Posterior cingulate gyrus (tissue), 11 donors: ENCODE measurements at regions not wholly inside any gene's neighbourhood (a gene's known extent, or its start where the extent isn't known, plus 50 kb on each side); places are given as distances from the start of the nearest gene placed in this dataset.
"Not testable (repeated sequence)": the region's sequence is repeated elsewhere in the genome, so short reads cannot be mapped to it uniquely, and the experiment has no call there.

Experiments used
- DNase-seq, 10 donors: peaks; one replicate each; pipeline versions ENCODE4 v3.0.0 to v3.0.0-alpha.2; 2020 to 2021; ENCODE audit warnings: mixed read lengths in 3 of 10
- intact Hi-C: fragments of 100-400 bp; cut with DNase I; formaldehyde crosslinking; loops from one replicate; pipeline ENCODE4 v1.15.1; 2023

GRCh38 chr14:40074169-40074568, 641.9 kb upstream of the FBXO33 start:
- DNase-seq, result no peak
- intact Hi-C loops, result no loop called here

GRCh38 chr14:40072175-40072574, 639.9 kb upstream of the FBXO33 start:
- intact Hi-C loops, result no loop called here
- DNase-seq, result no peak

- intact Hi-C loops, result no loop called here
- no peak for DNase-seq
Measured at GRCh38 chr14:40058901-40059897, 627.0 kb upstream of the FBXO33 start.

GRCh38 chr14:40053416-40053815, 621.2 kb upstream of the FBXO33 start:
- DNase-seq, result no peak
- intact Hi-C loops, result no loop called here

- intact Hi-C loops, result no loop called here
- peak in 5 of 10 donors; percentile 4 to 82 (median 26) for DNase-seq
Measured at GRCh38 chr14:40028991-40029390, 596.8 kb upstream of the FBXO33 start.

- intact Hi-C loops, result no loop called here
- DNase-seq, result no peak
Measured at GRCh38 chr14:40025101-40025500, 592.9 kb upstream of the FBXO33 start.

- intact Hi-C loops, result no loop called here
- no peak for DNase-seq
Measured at GRCh38 chr14:40010961-40011360, 578.7 kb upstream of the FBXO33 start.

GRCh38 chr14:40009771-40010170, 577.5 kb upstream of the FBXO33 start:
- intact Hi-C loops, result no loop called here
- peak in 1 of 10 donors; percentile 51 for DNase-seq

- DNase-seq, intact Hi-C loops: not testable (repeated sequence)
Measured at GRCh38 chr14:40008345-40008744, 576.1 kb upstream of the FBXO33 start.

GRCh38 chr14:40004871-40005500, 572.8 kb upstream of the FBXO33 start:
- intact Hi-C loops, result no loop called here
- no peak for DNase-seq

GRCh38 chr14:40003773-40004172, 571.5 kb upstream of the FBXO33 start:
- DNase-seq, result no peak
- intact Hi-C loops, result no loop called here

GRCh38 chr14:39998854-39999253, 566.6 kb upstream of the FBXO33 start:
- intact Hi-C loops, result no loop called here

GRCh38 chr14:39998114-39998513, 565.9 kb upstream of the FBXO33 start:
- intact Hi-C loops, result no loop called here
- no peak for DNase-seq

More at GRCh38 chr14:39998854-39999253, 566.6 kb upstream of the FBXO33 start:
- no peak for DNase-seq

GRCh38 chr14:39991041-39991440, 558.8 kb upstream of the FBXO33 start:
- intact Hi-C loops, result no loop called here

GRCh38 chr14:39988939-39989338, 556.7 kb upstream of the FBXO33 start:
- intact Hi-C loops, result no loop called here
- no peak for DNase-seq

More at GRCh38 chr14:39991041-39991440, 558.8 kb upstream of the FBXO33 start:
- no peak for DNase-seq

GRCh38 chr14:39984323-39984722, 552.1 kb upstream of the FBXO33 start:
- no peak for DNase-seq
- intact Hi-C loops, result no loop called here

GRCh38 chr14:39977198-39977597, 545.0 kb upstream of the FBXO33 start:
- intact Hi-C loops, result no loop called here
- DNase-seq, result no peak

- intact Hi-C loops, result no loop called here
- no peak for DNase-seq
Measured at GRCh38 chr14:39974036-39974435, 541.8 kb upstream of the FBXO33 start.

GRCh38 chr14:39972704-39973103, 540.5 kb upstream of the FBXO33 start:
- intact Hi-C loops, result no loop called here
- no peak for DNase-seq

- intact Hi-C loops, result no loop called here
Measured at GRCh38 chr14:39967885-39968284, 535.7 kb upstream of the FBXO33 start.

GRCh38 chr14:39957987-39958386, 525.8 kb upstream of the FBXO33 start:
- intact Hi-C loops, result no loop called here

More at GRCh38 chr14:39967885-39968284, 535.7 kb upstream of the FBXO33 start:
- DNase-seq, result no peak

GRCh38 chr14:39957290-39957689, 525.1 kb upstream of the FBXO33 start:
- no peak for DNase-seq
- intact Hi-C loops, result no loop called here

More at GRCh38 chr14:39957987-39958386, 525.8 kb upstream of the FBXO33 start:
- no peak for DNase-seq
